BLaER1 (cell line): ENCODE measurements at regions not wholly inside any gene's neighbourhood (a gene's known extent, or its start where the extent isn't known, plus 50 kb on each side); places are given as distances from the start of the nearest gene placed in this dataset.
"Not testable (repeated sequence)": the region's sequence is repeated elsewhere in the genome, so short reads cannot be mapped to it uniquely, and the experiment has no call there.

Source experiments
- H3K27ac ChIP-seq: shearing (Covaris generic); formaldehyde crosslinking; 2 replicates; pipeline ENCODE4 v1.8.1; 2022
- H3K27me3 ChIP-seq: shearing (Covaris generic); formaldehyde crosslinking; 2 replicates; pipeline ENCODE4 v1.8.1; 2022
- H3K36me3 ChIP-seq: shearing (Covaris generic); formaldehyde crosslinking; 2 replicates; pipeline ENCODE4 v1.8.1; 2022
- H3K4me1 ChIP-seq: shearing (Covaris generic); formaldehyde crosslinking; 2 replicates; pipeline ENCODE4 v1.8.1; 2022
- H3K4me2 ChIP-seq: shearing (Covaris generic); formaldehyde crosslinking; 2 replicates; pipeline ENCODE4 v1.8.1; 2022
- H3K4me3 ChIP-seq: shearing (Covaris generic); formaldehyde crosslinking; 2 replicates; pipeline ENCODE4 v1.8.1; 2022
- H3K9ac ChIP-seq: shearing (Covaris generic); formaldehyde crosslinking; 2 replicates; pipeline ENCODE4 v1.8.1; 2022
- H3K9me3 ChIP-seq: shearing (Covaris generic); formaldehyde crosslinking; 2 replicates; pipeline ENCODE4 v1.8.1; 2022
- H4K20me1 ChIP-seq: shearing (Covaris generic); formaldehyde crosslinking; 2 replicates; pipeline ENCODE4 v1.8.1; 2022
- Cebpa-rat ChIP-seq: shearing (Covaris generic); IDR thresholded peaks from 2 replicates; pipeline ENCODE4 v1.8.1; 2022

GRCh38 chr7:57524197-57524596 lies 74.2 kb downstream of the ZNF716 start:
- not testable (repeated sequence) for H3K27ac ChIP-seq, H3K36me3 ChIP-seq, H4K20me1 ChIP-seq, H3K9me3 ChIP-seq, H3K4me3 ChIP-seq, H3K27me3 ChIP-seq, H3K9ac ChIP-seq
- Histone ChIP-seq H3K4me1 (peaks cover 11% of the 10 kb centered on the region; the same call in 1 of the 2 replicates), H3K4me2 (peak overlapping the region; percentile 36)

- H4K20me1 ChIP-seq = no peaks in the 10 kb centered on the region
- H3K4me2 ChIP-seq = no peak overlapping the region
- H3K36me3 ChIP-seq = no peaks in the 10 kb centered on the region
- no peaks in the 10 kb centered on the region for H3K4me1 ChIP-seq
- no peaks in the 10 kb centered on the region for H3K27me3 ChIP-seq
- no peak overlapping the region for H3K9ac ChIP-seq
- TF ChIP-seq Cebpa-rat = no peak
- no peak overlapping the region for H3K27ac ChIP-seq
- H3K9me3 ChIP-seq = no peaks in the 10 kb centered on the region
- H3K4me3 ChIP-seq = no peak overlapping the region
These were observed 80.0 kb downstream of the ZNF716 start for GRCh38 chr7:57529931-57530330.

GRCh38 chr7:57540634-57541033 lies 90.7 kb downstream of the ZNF716 start:
- not testable (repeated sequence) for H3K27me3 ChIP-seq, H3K36me3 ChIP-seq, H3K9ac ChIP-seq, H3K4me3 ChIP-seq, H4K20me1 ChIP-seq, H3K9me3 ChIP-seq, H3K4me1 ChIP-seq, H3K27ac ChIP-seq, H3K4me2 ChIP-seq

- not testable (repeated sequence) for H3K27ac ChIP-seq, H3K9me3 ChIP-seq
These were observed 92.4 kb downstream of the ZNF716 start for GRCh38 chr7:57542331-57542730.

GRCh38 chr7:57547351-57547750 lies 97.4 kb downstream of the ZNF716 start:
- not testable (repeated sequence) for H3K4me1 ChIP-seq, H3K9me3 ChIP-seq, H3K27ac ChIP-seq, H3K4me2 ChIP-seq, H3K36me3 ChIP-seq, H3K27me3 ChIP-seq, H4K20me1 ChIP-seq, H3K4me3 ChIP-seq, H3K9ac ChIP-seq

More at GRCh38 chr7:57542331-57542730, 92.4 kb downstream of the ZNF716 start:
- not testable (repeated sequence) for H3K27me3 ChIP-seq, H3K36me3 ChIP-seq, H3K9ac ChIP-seq, H3K4me1 ChIP-seq, H4K20me1 ChIP-seq, H3K4me3 ChIP-seq, H3K4me2 ChIP-seq

- not testable (repeated sequence) for H3K27me3 ChIP-seq, H3K27ac ChIP-seq, H4K20me1 ChIP-seq, H3K9me3 ChIP-seq, H3K36me3 ChIP-seq, H3K9ac ChIP-seq, H3K4me3 ChIP-seq, H3K4me1 ChIP-seq, H3K4me2 ChIP-seq
These were observed 100.0 kb downstream of the ZNF716 start for GRCh38 chr7:57549961-57550360.

GRCh38 chr7:57555687-57556086 lies 105.7 kb downstream of the ZNF716 start:
- not testable (repeated sequence) for H3K4me3 ChIP-seq, H3K9ac ChIP-seq, H3K27me3 ChIP-seq

GRCh38 chr7:57579454-57579853 lies 129.5 kb downstream of the ZNF716 start:
- Histone ChIP-seq H3K4me3 (no peak overlapping the region), H3K4me1 (no peaks in the 10 kb centered on the region), H3K9me3 (peaks cover 18% of the 10 kb centered on the region), H3K4me2 (no peak overlapping the region), H3K36me3 (no peaks in the 10 kb centered on the region), H3K27me3 (no peaks in the 10 kb centered on the region), H3K9ac (no peak overlapping the region), H3K27ac (no peak overlapping the region), H4K20me1 (no peaks in the 10 kb centered on the region)
- no peak for TF ChIP-seq Cebpa-rat

More at GRCh38 chr7:57555687-57556086, 105.7 kb downstream of the ZNF716 start:
- not testable (repeated sequence) for H3K9me3 ChIP-seq, H3K36me3 ChIP-seq, H3K4me2 ChIP-seq, H3K4me1 ChIP-seq, H4K20me1 ChIP-seq, H3K27ac ChIP-seq
